Endodermal cell (in vitro differentiated cells): ENCODE measurements at regions not wholly inside any gene's neighbourhood (a gene's known extent, or its start where the extent isn't known, plus 50 kb on each side); places are given as distances from the start of the nearest gene placed in this dataset.

Source experiments
- DNase-seq: peaks from one replicate; pipeline ENCODE4 v3.0.0-alpha.2; 2017
- H3K27ac ChIP-seq: 2 replicates; pipeline ENCODE4 v1.5.1; 2013; ENCODE audit warnings: mild to moderate bottlenecking, low read depth, low read length, moderate library complexity
- H3K27me3 ChIP-seq: 2 replicates; pipeline ENCODE4 v1.6.1; 2013; ENCODE audit warnings: mild to moderate bottlenecking, low read length, moderate library complexity; ENCODE audit not compliant: insufficient read depth, control insufficient read depth, poor library complexity, severe bottlenecking
- H3K36me3 ChIP-seq: 2 replicates; pipeline ENCODE4 v1.7.0; 2013; ENCODE audit warnings: mild to moderate bottlenecking, low read length, moderate library complexity; ENCODE audit not compliant: control insufficient read depth, insufficient read depth
- H3K4me1 ChIP-seq: one replicate; pipeline ENCODE4 v1.7.0; 2013; ENCODE audit warnings: low read length; ENCODE audit not compliant: control insufficient read depth, insufficient read depth
- H3K4me3 ChIP-seq: 2 replicates; pipeline ENCODE4 v1.5.1; 2013; ENCODE audit warnings: mild to moderate bottlenecking, low read length, moderate library complexity
- H3K9ac ChIP-seq: 2 replicates; pipeline ENCODE4 v1.6.1; 2013; ENCODE audit warnings: mild to moderate bottlenecking, low read length, moderate library complexity; ENCODE audit not compliant: poor library complexity, severe bottlenecking; ENCODE audit errors: extremely low read depth
- H3K9me3 ChIP-seq: 2 replicates; pipeline ENCODE4 v1.6.1; 2013; ENCODE audit warnings: mild to moderate bottlenecking, low read length, moderate library complexity; ENCODE audit not compliant: control insufficient read depth
- H3K27ac Mint-ChIP-seq: 2 replicates; pipeline ENCODE4 v1.8.0; 2020; ENCODE audit warnings: mixed read lengths
- H3K27me3 Mint-ChIP-seq: 2 replicates; pipeline ENCODE4 v1.8.0; 2021; ENCODE audit warnings: mild to moderate bottlenecking, mixed read lengths; ENCODE audit not compliant: insufficient read depth
- H3K36me3 Mint-ChIP-seq: 2 replicates; pipeline ENCODE4 v1.8.0; 2020; ENCODE audit warnings: low read depth, mixed read lengths
- H3K4me1 Mint-ChIP-seq: 2 replicates; pipeline ENCODE4 v1.8.0; 2020; ENCODE audit warnings: mixed read lengths
- H3K4me3 Mint-ChIP-seq: 2 replicates; pipeline ENCODE4 v1.8.0; 2020; ENCODE audit warnings: mild to moderate bottlenecking, moderate library complexity, mixed read lengths
- H3K9me3 Mint-ChIP-seq: 2 replicates; pipeline ENCODE4 v1.8.0; 2020; ENCODE audit warnings: mild to moderate bottlenecking, mixed read lengths
- CTCF ChIP-seq: fragments of 200-600 bp; sonication (generic); conservative IDR thresholded peaks from 2 replicates; pipeline ENCODE4 v1.5.0; 2021; ENCODE audit warnings: antibody characterized with exemption, mild to moderate bottlenecking
- WGBS, 2 experiments: methylation state at CpG; one replicate each; pipeline versions ENCODE4 v1.1.5 to v1.1.7; 2013; ENCODE audit warnings: missing lambda C conversion rate in 2 of 2, mixed read lengths in 1 of 2; ENCODE audit not compliant: insufficient coverage in 1 of 2, insufficient read length in 1 of 2; 5-methylcytosine and 5-hydroxymethylcytosine counted together

- no peak overlapping the region for H3K27ac Mint-ChIP-seq
- H3K4me1 Mint-ChIP-seq = peaks cover 10% of the 10 kb centered on the region
- no peak for TF ChIP-seq CTCF
- H3K9me3 Mint-ChIP-seq = no peaks in the 10 kb centered on the region
- Histone ChIP-seq H3K36me3 (no peaks in the 10 kb centered on the region), H3K9me3 (no peaks in the 10 kb centered on the region), H3K9ac (no peak overlapping the region), H3K4me3 (no peak overlapping the region), H3K27me3 (no peaks in the 10 kb centered on the region), H3K4me1 (peaks cover 5% of the 10 kb centered on the region), H3K27ac (no peak overlapping the region)
- peak; percentile 8 for DNase-seq
- H3K27me3 Mint-ChIP-seq = peaks cover 5% of the 10 kb centered on the region
- H3K36me3 Mint-ChIP-seq = no peaks in the 10 kb centered on the region
- H3K4me3 Mint-ChIP-seq = no peak overlapping the region
- 92 to 98% methylated on average over 5 to 7 of the region's 7 CpGs for WGBS, 2 experiments
Observed at GRCh38 chr10:43965918-43966570, 317.4 kb upstream of the ZNF32 start.

GRCh38 chr10:43965033-43965917, 316.6 kb upstream of the ZNF32 start:
- no peak overlapping the region for H3K9ac ChIP-seq
- peak; percentile 12 for DNase-seq
- no peak for TF ChIP-seq CTCF
- Mint-ChIP-seq H3K4me1 (peaks cover 10% of the 10 kb centered on the region), H3K27me3 (peaks cover 5% of the 10 kb centered on the region), H3K9me3 (no peaks in the 10 kb centered on the region), H3K4me3 (no peak overlapping the region), H3K27ac (no peak overlapping the region), H3K36me3 (no peaks in the 10 kb centered on the region)
- no peaks in the 10 kb centered on the region for H3K36me3 ChIP-seq
- peaks cover 5% of the 10 kb centered on the region for H3K4me1 ChIP-seq
- H3K27me3 ChIP-seq = no peaks in the 10 kb centered on the region
- no peaks in the 10 kb centered on the region for H3K9me3 ChIP-seq
- WGBS, 2 experiments = 91 to 93% methylated on average over 10 to 14 of the region's 14 CpGs
- no peak overlapping the region for H3K27ac ChIP-seq
- H3K4me3 ChIP-seq = no peak overlapping the region

- peak; percentile 12 for DNase-seq
- peaks cover 5% of the 10 kb centered on the region for H3K4me1 ChIP-seq
- no peak overlapping the region for H3K27ac ChIP-seq
- H3K27me3 ChIP-seq = no peaks in the 10 kb centered on the region
- H3K27me3 Mint-ChIP-seq = peaks cover 5% of the 10 kb centered on the region
- H3K9ac ChIP-seq = no peak overlapping the region
- H3K27ac Mint-ChIP-seq = no peak overlapping the region
- no peak for TF ChIP-seq CTCF
- no peaks in the 10 kb centered on the region for H3K9me3 Mint-ChIP-seq
- H3K4me1 Mint-ChIP-seq = peaks cover 10% of the 10 kb centered on the region
- H3K4me3 Mint-ChIP-seq = no peak overlapping the region
- H3K36me3 ChIP-seq = no peaks in the 10 kb centered on the region
- H3K4me3 ChIP-seq = no peak overlapping the region
- WGBS, 2 experiments = 84 to 100% methylated on average over 1 to 5 of the region's 5 CpGs
- H3K9me3 ChIP-seq = no peaks in the 10 kb centered on the region
- H3K36me3 Mint-ChIP-seq = no peaks in the 10 kb centered on the region
Observed at GRCh38 chr10:43964486-43964885, 315.8 kb upstream of the ZNF32 start.
